ENCODE measurements at regions not wholly inside any gene's neighbourhood (a gene's known extent, or its start where the extent isn't known, plus 50 kb on each side); places are given as distances from the start of the nearest gene placed in this dataset.

- no peak for FAIRE-seq
- Histone ChIP-seq H3K9me3 (replicated peaks; ENCODE audit: control insufficient read depth, insufficient read depth, low read length) (no peaks in the 10 kb centered on the region), H3K9me1 (replicated peaks; ENCODE audit: control insufficient read depth, extremely low read depth, insufficient read depth, low read length) (no peaks in the 10 kb centered on the region), H3K27ac (ENCODE audit: insufficient read depth, low read depth, low read length) (no peak overlapping the region), H3K4me3 (replicated peaks in 1 of 3; ENCODE audit: insufficient read depth in 1 of 3, low read depth in 1 of 3, low read length in 3 of 3) (no peak overlapping the region), H4K20me1 (replicated peaks; ENCODE audit: control insufficient read depth, extremely low read depth, insufficient read depth, low read length) (no peaks in the 10 kb centered on the region), H3K4me1 (ENCODE audit: control insufficient read depth, extremely low read depth, insufficient read depth, low read length) (no peaks in the 10 kb centered on the region), H3K36me3 (ENCODE audit: control insufficient read depth in 2 of 2, extremely low read depth in 1 of 2, insufficient read depth in 2 of 2, low read length in 2 of 2) (no peaks in the 10 kb centered on the region), H3K27me3 (ENCODE audit: control insufficient read depth in 2 of 2, insufficient read depth in 2 of 2, low read length in 2 of 2) (peaks cover 4 to 8% of the 10 kb centered on the region in 2 experiments), H3K9ac (replicated peaks; ENCODE audit: extremely low read depth, insufficient read depth, low read length) (no peak overlapping the region), H3K4me2 (ENCODE audit: insufficient read depth, low read length) (no peak overlapping the region), H3K79me2 (ENCODE audit: control insufficient read depth, insufficient read depth, low read length) (no peaks in the 10 kb centered on the region), H2AFZ (ENCODE audit: low read depth, low read length) (no peak overlapping the region)
- BruUV-seq (replicated peaks) = no TSS peak
- ChIA-PET POLR2A (no interaction called here), CTCF (interaction anchor here (1.4 to 1.5 kb wide), 2 partner anchors 13 to 25 kb away, joined by 3 read pairs; no protein-coding TSS in a partner anchor)
- intact Hi-C loops (cut with micrococcal nuclease) (no loop called here), dilution Hi-C loops (cut with MboI; ENCODE audit: extremely low pct_ligation_motif_present, low sequenced_read_pairs) (no loop called here)
- no peak for DNase-seq (ENCODE audit: low read depth, low spot score)
- TF ChIP-seq, protein P1, sequence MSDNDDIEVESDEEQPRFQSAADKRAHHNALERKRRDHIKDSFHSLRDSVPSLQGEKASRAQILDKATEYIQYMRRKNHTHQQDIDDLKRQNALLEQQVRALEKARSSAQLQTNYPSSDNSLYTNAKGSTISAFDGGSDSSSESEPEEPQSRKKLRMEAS (IDR thresholded peaks at IDR 0.05; ENCODE audit: insufficient read depth, insufficient read length) = no peak
- no peak for TF ChIP-seq CTCF (IDR thresholded peaks at IDR 0.05; ENCODE audit: extremely low read depth in 1 of 2, insufficient read depth in 1 of 2, low read depth in 1 of 2, low read length in 2 of 2)
- TF ChIP-seq MYC (IDR thresholded peaks at IDR 0.05; ENCODE audit: low read depth, low read length) = no peak
- TF ChIP-seq POLR2AphosphoS5 (IDR thresholded peaks at IDR 0.05; ENCODE audit: insufficient read depth, low read depth, low read length) = no peak
- TF ChIP-seq EZH2 (IDR thresholded peaks at IDR 0.05; ENCODE audit: borderline replicate concordance, low read depth, low read length, severe bottlenecking) = no peak
- no peak for TF ChIP-seq JUN (IDR thresholded peaks at IDR 0.05; ENCODE audit: borderline replicate concordance, insufficient read depth, insufficient read length, low read depth)
- no peak for TF ChIP-seq FOS (IDR thresholded peaks at IDR 0.05; ENCODE audit: borderline replicate concordance, insufficient read depth, low read length)
- no peak for TF ChIP-seq POLR2A (IDR thresholded peaks at IDR 0.05; ENCODE audit: low read depth, low read length)
- no peak for TF ChIP-seq GATA2 (IDR thresholded peaks at IDR 0.05; ENCODE audit: insufficient read depth, insufficient read length, low read depth, low read length)
Observed at GRCh38 chr17:31686495-31686894, 172.5 kb downstream of the COPRS start.
